ENCODE measurements at regions not wholly inside any gene's neighbourhood (a gene's known extent, or its start where the extent isn't known, plus 50 kb on each side); places are given as distances from the start of the nearest gene placed in this dataset.
"Not testable (repeated sequence)": the region's sequence is repeated elsewhere in the genome, so short reads cannot be mapped to it uniquely, and the experiment has no call there.

DNA sequence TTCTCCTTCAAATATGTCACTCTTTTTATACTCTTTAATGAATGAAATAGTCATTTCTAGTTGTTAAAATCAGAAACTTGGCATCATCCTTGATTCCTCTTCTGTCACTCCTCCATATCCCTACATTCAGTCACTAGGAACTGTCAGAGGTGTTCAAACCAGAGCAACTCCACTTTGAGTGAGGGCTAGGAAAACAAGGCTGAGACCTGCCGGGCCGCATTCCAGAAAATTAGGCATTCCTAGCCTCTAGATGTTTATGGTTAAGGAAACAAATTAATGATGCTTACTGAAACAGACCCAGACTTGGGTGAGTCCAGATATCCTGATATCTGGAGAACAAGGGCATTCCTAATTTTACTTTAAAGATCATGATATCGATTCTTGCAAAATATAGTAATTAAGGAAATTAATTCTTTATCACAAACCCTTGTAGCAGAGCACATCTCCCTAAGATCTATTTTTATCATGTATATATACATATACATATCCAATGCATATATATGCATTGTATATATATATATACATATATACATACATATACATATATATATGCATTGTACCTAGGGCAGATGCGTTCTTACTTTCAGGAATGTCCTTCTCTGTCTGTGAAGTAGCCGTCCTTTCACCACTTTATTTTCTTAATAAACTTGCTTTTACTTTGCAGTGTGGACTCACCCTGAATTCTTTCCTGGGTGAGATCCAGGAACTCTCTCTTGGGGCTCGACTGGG, 98.4 kb upstream of the GC start:
- Mint-ChIP-seq H3K4me3 (no peak overlapping the region), H3K4me1 (no peaks in the 10 kb centered on the region), H3K27me3 (no peaks in the 10 kb centered on the region), H3K9me3 (peaks cover 0 to 1% of the 10 kb centered on the region in 2 donors), H3K36me3 (no peaks in the 10 kb centered on the region), H3K27ac (no peak overlapping the region)
- ATAC-seq (replicated peaks): no peak
- no peak for DNase-seq

DNA sequence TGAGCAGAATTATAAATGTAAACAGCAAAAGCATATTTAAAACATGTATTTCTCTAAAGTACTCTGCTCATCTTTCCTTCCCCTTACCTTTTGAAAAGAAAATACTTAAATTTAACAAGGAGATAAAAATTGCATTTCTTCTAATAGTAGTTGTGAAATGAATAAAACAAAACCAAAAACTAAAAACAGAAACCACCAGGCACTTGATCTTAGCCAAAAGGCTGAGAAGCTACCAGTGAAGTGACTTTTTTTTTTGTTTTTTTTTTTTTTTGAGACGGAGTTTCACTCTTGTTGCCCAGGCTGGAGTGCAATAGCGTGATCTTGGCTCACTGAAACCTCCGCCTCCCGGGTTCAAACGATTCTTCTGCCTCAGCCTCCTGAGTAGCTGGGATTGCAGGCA, 116.5 kb upstream of the GC start:
- not testable (repeated sequence) for DNase-seq; H3K27ac Mint-ChIP-seq; H3K36me3 Mint-ChIP-seq; H3K27me3 Mint-ChIP-seq; ATAC-seq (replicated peaks); H3K4me1 Mint-ChIP-seq; H3K4me3 Mint-ChIP-seq
- H3K9me3 Mint-ChIP-seq: peaks cover 0 to 10% of the 10 kb centered on the region in 2 donors

DNA sequence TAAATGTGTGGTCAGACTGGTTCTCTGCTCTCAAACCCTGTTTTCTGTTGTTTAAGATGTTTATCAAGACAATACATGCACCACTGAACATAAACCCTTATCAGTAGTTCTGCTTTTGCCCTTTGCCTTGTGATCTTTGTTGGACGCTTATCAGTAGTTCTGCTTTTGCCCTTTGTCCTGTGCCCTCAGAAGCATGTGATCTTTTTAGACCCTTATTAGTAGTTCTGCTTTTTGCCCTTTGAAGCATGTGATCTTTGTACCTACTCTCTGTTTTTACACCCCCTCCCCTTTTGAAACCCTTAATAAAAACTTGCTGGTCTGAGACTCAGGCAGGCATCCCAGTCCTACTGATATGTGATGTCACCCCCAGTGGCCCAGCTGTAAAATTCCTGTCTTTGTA, 121.7 kb upstream of the GC start:
- not testable (repeated sequence) for H3K27me3 Mint-ChIP-seq; ATAC-seq (replicated peaks); H3K4me3 Mint-ChIP-seq; H3K36me3 Mint-ChIP-seq; H3K9me3 Mint-ChIP-seq; DNase-seq; H3K27ac Mint-ChIP-seq; H3K4me1 Mint-ChIP-seq

DNA sequence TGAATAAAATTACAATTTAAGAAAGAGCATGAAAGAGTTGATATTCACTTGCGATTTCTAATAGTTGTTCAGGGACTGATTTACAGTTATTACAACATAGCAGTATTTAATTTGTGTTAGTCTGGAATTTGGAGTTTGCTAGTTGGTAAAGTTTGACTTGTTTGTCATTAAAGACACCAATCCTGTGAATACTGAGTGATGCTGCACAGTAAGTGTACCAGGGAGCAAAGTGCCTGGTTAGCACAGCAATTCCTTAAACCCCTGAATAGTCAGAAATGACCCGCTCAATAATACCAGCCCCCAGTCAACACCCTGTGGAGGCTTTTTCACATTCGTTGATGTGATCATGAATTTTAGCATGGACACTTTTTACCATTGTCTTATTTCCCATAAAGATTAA, 122.2 kb upstream of the GC start:
- ATAC-seq (replicated peaks) (no peak), DNase-seq (no peak)
- no peak overlapping the region for H3K27ac Mint-ChIP-seq
- H3K36me3 Mint-ChIP-seq: no peaks in the 10 kb centered on the region
- no peaks in the 10 kb centered on the region for H3K27me3 Mint-ChIP-seq
- no peaks in the 10 kb centered on the region for H3K4me1 Mint-ChIP-seq
- H3K9me3 Mint-ChIP-seq: peaks cover 5 to 8% of the 10 kb centered on the region in 2 donors
- no peak overlapping the region for H3K4me3 Mint-ChIP-seq

DNA sequence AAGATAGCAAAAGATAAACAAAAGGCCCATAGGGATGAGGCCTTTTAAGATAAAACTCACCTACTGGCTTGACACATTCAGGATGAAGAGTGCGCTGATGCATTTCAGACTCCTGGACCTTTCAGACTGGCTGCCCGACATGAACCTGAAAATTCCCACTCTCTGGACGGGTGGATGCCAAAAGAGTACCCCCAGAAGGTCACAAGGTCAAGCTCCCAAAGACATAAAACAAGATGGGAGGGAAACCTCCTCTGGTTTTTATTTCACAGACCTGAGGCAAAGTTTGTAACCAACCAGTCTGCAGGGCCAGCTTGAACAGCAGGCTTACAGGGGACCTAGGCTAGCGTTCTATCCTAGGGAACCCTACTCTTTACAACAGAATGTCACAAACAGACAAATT, 123.2 kb upstream of the GC start:
- Mint-ChIP-seq H3K27me3 (no peaks in the 10 kb centered on the region), H3K4me3 (no peak overlapping the region), H3K27ac (no peak overlapping the region), H3K36me3 (no peaks in the 10 kb centered on the region), H3K9me3 (peaks cover 5 to 8% of the 10 kb centered on the region in 2 donors), H3K4me1 (no peaks in the 10 kb centered on the region)
- DNase-seq (no peak), ATAC-seq (replicated peaks) (no peak)

DNA sequence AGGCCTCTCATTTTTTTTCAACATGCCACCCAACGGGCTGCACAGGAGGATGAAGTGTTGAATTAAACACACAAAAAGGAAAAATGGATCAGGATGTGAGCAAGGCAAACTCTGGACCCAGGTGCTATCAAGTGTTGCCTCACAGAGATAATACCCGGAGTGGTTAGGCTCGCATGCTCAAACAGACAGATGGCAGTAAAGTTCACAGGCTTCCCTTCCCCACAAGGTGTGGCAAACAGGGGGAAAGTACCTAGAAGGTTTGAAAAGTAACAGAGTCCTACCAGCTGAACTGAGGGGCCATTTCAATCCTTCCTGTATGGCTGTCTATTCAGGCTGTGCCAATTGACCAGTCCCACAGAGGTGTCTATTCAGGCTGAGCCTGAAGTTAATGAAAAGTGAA, 123.9 kb upstream of the GC start:
- Mint-ChIP-seq H3K27ac (no peak overlapping the region), H3K4me3 (no peak overlapping the region), H3K4me1 (no peaks in the 10 kb centered on the region), H3K9me3 (peaks cover 5 to 8% of the 10 kb centered on the region in 2 donors), H3K27me3 (no peaks in the 10 kb centered on the region), H3K36me3 (no peaks in the 10 kb centered on the region)
- peak in 1 of 2 donors; percentile 21 for ATAC-seq (replicated peaks)
- no peak for DNase-seq

DNA sequence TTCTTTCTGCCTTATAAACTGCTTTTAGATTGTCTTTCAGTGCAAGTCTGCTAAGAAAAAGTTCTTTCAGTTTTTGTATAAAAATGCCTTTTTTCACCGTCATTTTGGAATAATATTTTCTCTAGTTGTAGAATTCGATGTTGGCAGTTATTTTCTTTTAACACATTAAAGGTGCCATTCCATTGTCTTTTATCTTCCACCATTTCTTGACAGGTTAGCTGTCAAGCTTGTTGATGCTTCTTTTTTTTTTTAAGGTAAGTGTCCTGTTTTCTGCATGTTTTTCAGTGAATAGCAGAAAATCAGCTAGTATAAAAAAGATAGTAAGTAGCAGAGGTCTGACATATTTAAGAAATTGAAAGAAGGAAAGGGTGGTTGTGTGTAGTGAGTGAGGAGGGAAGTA, 118.5 kb upstream of the NPFFR2 start:
- no peaks in the 10 kb centered on the region for H3K4me1 Mint-ChIP-seq
- H3K27me3 Mint-ChIP-seq: no peaks in the 10 kb centered on the region
- DNase-seq: no peak
- H3K27ac Mint-ChIP-seq: no peak overlapping the region
- no peak for ATAC-seq (replicated peaks)
- no peak overlapping the region for H3K4me3 Mint-ChIP-seq
- H3K9me3 Mint-ChIP-seq: peaks cover 5% of the 10 kb centered on the region in 2 donors
- H3K36me3 Mint-ChIP-seq: no peaks in the 10 kb centered on the region

DNA sequence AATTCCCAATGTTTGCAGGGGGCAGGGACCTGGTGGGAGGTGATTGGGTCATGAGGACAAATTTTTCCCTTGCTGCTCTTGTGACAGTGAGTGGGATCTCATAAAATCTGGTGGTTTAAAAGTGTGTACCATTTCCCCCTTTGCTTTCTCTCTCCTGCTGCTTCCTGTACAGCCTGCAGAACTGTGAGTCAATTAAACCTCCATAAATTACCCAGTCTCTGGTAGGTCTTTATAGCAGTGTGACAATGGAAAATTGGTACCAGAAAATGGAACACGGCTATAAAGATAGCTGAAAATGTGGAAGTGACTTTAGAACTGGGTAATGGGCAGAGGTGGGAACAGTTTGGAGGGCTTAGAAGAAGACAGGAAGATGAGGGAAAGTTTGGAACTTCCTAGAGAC, 108.7 kb upstream of the NPFFR2 start:
- Mint-ChIP-seq H3K36me3 (no peaks in the 10 kb centered on the region), H3K4me1 (no peaks in the 10 kb centered on the region), H3K9me3 (peaks cover 0 to 1% of the 10 kb centered on the region in 2 donors), H3K27me3 (no peaks in the 10 kb centered on the region), H3K4me3 (no peak overlapping the region), H3K27ac (no peak overlapping the region)
- DNase-seq: no peak
- no peak for ATAC-seq (replicated peaks)

DNA sequence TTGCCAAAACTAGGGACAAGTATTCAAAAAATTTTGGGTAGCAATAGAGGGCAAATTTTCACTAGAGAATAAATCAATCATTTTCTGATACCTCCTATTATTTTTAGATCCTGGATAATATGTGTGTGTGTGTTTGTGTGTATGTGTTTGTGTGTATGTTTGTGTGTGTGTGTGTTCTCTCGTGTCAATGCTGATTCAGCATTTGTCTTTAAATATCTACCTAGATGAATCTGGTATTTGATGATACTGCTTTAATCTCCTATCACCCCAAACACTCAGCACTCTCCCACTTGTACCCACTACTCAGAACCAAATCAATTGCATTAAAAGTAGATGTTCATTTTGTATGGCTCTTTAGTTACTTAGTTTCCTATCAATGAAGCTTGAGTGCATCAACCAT, 101.3 kb upstream of the NPFFR2 start:
- no peaks in the 10 kb centered on the region for H3K4me1 Mint-ChIP-seq
- no peaks in the 10 kb centered on the region for H3K36me3 Mint-ChIP-seq
- H3K4me3 Mint-ChIP-seq: no peak overlapping the region
- peaks cover 0 to 3% of the 10 kb centered on the region in 2 donors for H3K9me3 Mint-ChIP-seq
- no peaks in the 10 kb centered on the region for H3K27me3 Mint-ChIP-seq
- H3K27ac Mint-ChIP-seq: no peak overlapping the region
- DNase-seq (no peak), ATAC-seq (replicated peaks) (no peak)

DNA sequence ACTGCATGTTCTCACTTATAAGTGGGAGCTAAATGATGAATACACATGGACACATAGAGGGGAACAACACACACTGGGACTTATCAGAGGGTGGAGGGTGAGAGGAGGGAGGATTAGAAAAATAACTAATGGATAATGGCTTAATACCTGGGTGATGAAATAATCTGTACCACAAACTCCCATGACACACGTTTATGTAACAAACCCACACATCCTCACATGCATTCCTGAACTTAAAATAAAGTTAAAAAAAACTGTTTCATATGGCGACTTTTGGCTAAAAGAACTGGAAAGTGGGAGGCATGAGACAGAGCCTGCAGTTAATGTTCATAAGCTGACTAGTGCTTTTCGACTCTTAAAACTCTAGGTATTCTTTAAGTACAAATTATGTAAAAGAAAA, 98.9 kb upstream of the NPFFR2 start:
- no peaks in the 10 kb centered on the region for H3K36me3 Mint-ChIP-seq
- H3K27ac Mint-ChIP-seq: no peak overlapping the region
- H3K9me3 Mint-ChIP-seq: peaks cover 0 to 3% of the 10 kb centered on the region in 2 donors
- H3K4me1 Mint-ChIP-seq: no peaks in the 10 kb centered on the region
- DNase-seq (no peak), ATAC-seq (replicated peaks) (no peak)
- H3K4me3 Mint-ChIP-seq: no peak overlapping the region
- no peaks in the 10 kb centered on the region for H3K27me3 Mint-ChIP-seq

DNA sequence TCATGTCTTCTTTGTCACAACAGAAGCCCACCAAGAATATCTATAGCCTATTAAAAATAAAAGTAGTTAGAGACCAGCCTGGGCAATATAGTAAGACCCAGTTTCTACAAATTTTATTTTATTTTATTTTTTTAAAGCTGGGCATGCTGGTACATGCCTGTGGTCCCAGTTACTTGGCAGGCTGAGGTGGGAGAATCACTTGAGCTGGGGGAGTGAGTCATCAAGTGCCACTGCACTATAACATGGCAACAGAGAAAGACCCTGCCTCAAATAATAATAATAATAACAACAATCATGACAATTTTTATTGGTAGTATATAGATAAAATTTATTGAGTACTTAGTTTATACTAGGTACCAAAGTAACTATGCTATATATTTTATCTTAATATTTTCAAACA, 93.0 kb upstream of the NPFFR2 start:
- no peak overlapping the region for H3K27ac Mint-ChIP-seq
- ATAC-seq (replicated peaks) (no peak), DNase-seq (no peak)
- H3K9me3 Mint-ChIP-seq: no peaks in the 10 kb centered on the region
- H3K36me3 Mint-ChIP-seq: no peaks in the 10 kb centered on the region
- no peak overlapping the region for H3K4me3 Mint-ChIP-seq
- H3K27me3 Mint-ChIP-seq: no peaks in the 10 kb centered on the region
- H3K4me1 Mint-ChIP-seq: no peaks in the 10 kb centered on the region

DNA sequence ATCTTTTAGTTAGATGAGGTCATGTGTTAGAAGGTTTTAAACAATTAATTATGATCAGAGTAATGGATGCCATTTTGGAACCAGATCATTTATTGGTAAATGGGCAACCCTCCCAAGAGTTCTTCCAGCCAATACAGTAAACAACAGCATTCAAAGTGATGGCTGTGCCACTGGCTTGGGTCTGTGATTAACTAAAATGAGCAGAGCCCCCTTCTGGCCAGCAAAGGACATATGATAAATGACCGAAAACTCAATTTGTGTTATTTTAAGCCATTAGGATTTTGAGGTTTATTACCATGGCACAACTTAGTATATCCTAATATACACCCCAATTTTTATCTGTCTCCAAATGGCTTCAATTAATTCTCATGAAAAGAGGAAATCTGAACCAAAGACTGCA, 90.8 kb upstream of the NPFFR2 start:
- no peak for ATAC-seq (replicated peaks)
- DNase-seq: no peak
- no peak overlapping the region for H3K27ac Mint-ChIP-seq
- H3K27me3 Mint-ChIP-seq: no peaks in the 10 kb centered on the region
- H3K4me1 Mint-ChIP-seq: no peaks in the 10 kb centered on the region
- H3K9me3 Mint-ChIP-seq: peaks cover 9% of the 10 kb centered on the region in 2 donors
- H3K4me3 Mint-ChIP-seq: no peak overlapping the region
- H3K36me3 Mint-ChIP-seq: no peaks in the 10 kb centered on the region

DNA sequence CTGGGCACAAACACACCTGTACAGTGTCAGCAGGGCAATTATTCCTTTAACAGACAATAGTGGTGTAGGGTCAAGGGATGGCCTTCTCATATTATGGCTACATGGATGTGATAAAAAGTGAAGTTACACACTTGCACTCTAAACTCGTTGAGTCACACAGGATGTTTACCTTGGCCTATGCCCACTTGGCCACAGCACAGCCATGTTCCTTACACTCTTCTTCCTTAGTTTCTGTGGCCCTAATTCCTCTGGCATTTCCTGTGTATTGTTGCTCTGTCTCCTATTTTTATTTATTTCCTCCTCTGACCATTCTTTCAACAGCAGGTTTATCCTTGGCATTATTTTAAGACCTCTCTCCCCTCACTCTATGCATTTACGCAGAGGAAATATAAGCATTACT, 86.8 kb upstream of the NPFFR2 start:
- no peak for DNase-seq
- no peak for ATAC-seq (replicated peaks)
- Mint-ChIP-seq H3K4me1 (no peaks in the 10 kb centered on the region), H3K27me3 (no peaks in the 10 kb centered on the region), H3K27ac (no peak overlapping the region), H3K9me3 (peaks cover 9 to 16% of the 10 kb centered on the region in 2 donors), H3K4me3 (no peak overlapping the region), H3K36me3 (no peaks in the 10 kb centered on the region)

DNA sequence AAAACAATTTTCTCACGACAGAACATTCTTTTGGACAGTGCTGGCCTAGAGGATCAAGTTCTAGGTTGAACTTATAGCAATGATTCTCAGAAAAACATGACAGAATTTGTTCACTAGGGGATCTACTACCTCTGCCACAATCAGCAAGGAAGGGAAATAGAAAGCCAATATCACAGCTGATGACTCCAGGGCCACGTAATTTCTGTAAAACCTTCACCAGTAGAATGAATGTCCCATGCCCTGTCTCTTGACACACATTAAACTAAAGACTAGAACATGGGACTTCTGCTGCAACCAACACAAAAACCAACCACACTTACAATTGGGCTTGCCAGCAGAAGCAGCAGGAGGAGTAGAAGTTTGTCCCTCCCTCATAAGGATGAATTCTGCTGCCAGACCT, 86.0 kb upstream of the NPFFR2 start:
- H3K27ac Mint-ChIP-seq: no peak overlapping the region
- H3K9me3 Mint-ChIP-seq: peaks cover 13 to 16% of the 10 kb centered on the region in 2 donors
- H3K27me3 Mint-ChIP-seq: no peaks in the 10 kb centered on the region
- no peak overlapping the region for H3K4me3 Mint-ChIP-seq
- no peaks in the 10 kb centered on the region for H3K36me3 Mint-ChIP-seq
- no peak for ATAC-seq (replicated peaks)
- DNase-seq: no peak
- H3K4me1 Mint-ChIP-seq: no peaks in the 10 kb centered on the region

DNA sequence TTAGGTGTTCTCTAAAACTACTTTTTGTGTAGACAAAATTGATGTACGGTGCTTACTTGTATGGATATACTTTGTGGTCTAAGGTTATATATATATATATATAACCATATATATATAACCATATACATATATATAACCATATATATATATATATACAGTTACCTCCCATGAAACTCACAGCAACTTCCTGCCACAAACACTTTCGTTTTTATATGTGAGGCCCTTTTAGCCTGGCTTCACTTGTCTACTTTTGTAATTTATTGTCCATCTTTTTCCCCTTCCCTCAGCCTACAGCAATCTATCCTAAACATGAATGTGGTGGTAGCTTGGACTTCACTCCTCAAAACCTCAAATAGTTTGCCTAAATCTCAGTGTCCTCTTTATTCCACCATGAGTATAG, 72.8 kb upstream of the NPFFR2 start:
- Mint-ChIP-seq H3K4me1 (no peaks in the 10 kb centered on the region), H3K27me3 (no peaks in the 10 kb centered on the region), H3K36me3 (no peaks in the 10 kb centered on the region), H3K4me3 (no peak overlapping the region), H3K27ac (no peak overlapping the region), H3K9me3 (peaks cover 7 to 12% of the 10 kb centered on the region in 2 donors)
- ATAC-seq (replicated peaks) (no peak), DNase-seq (no peak)
